ENCODE measurements at regions not wholly inside any gene's neighbourhood (a gene's known extent, or its start where the extent isn't known, plus 50 kb on each side); places are given as distances from the start of the nearest gene placed in this dataset.

- H3K27me3 ChIP-seq (replicated peaks; ENCODE audit: control insufficient read depth, insufficient read depth, low read length), result no peaks in the 10 kb centered on the region
- H3K36me3 ChIP-seq (ENCODE audit: control insufficient read depth, insufficient read depth, low read length), result no peaks in the 10 kb centered on the region
- TF ChIP-seq CTCF (IDR thresholded peaks at IDR 0.05; ENCODE audit: insufficient read depth, low read length, poor library complexity, severe bottlenecking), result no peak
- H3K4me3 ChIP-seq (replicated peaks; ENCODE audit: low read depth, low read length), result no peak overlapping the region
- DNase-seq (ENCODE audit: extremely low read depth, insufficient read length), result no peak
Measured at GRCh38 chr6:92587525-92587924, 831.8 kb downstream of the EPHA7 start.

GRCh38 chr6:92586236-92586977 is 833.0 kb downstream of the EPHA7 start:
- no peaks in the 10 kb centered on the region for H3K36me3 ChIP-seq (ENCODE audit: control insufficient read depth, insufficient read depth, low read length)
- DNase-seq (ENCODE audit: extremely low read depth, insufficient read length), result no peak
- H3K27me3 ChIP-seq (replicated peaks; ENCODE audit: control insufficient read depth, insufficient read depth, low read length), result no peaks in the 10 kb centered on the region
- no peak overlapping the region for H3K4me3 ChIP-seq (replicated peaks; ENCODE audit: low read depth, low read length)
- no peak for TF ChIP-seq CTCF (IDR thresholded peaks at IDR 0.05; ENCODE audit: insufficient read depth, low read length, poor library complexity, severe bottlenecking)

- Histone ChIP-seq H3K27me3 (replicated peaks; ENCODE audit: control insufficient read depth, insufficient read depth, low read length) (no peaks in the 10 kb centered on the region), H3K4me3 (replicated peaks; ENCODE audit: low read depth, low read length) (no peak overlapping the region), H3K36me3 (ENCODE audit: control insufficient read depth, insufficient read depth, low read length) (no peaks in the 10 kb centered on the region)
- TF ChIP-seq CTCF (IDR thresholded peaks at IDR 0.05; ENCODE audit: insufficient read depth, low read length, poor library complexity, severe bottlenecking), result no peak
- no peak for DNase-seq (ENCODE audit: extremely low read depth, insufficient read length)
Measured at GRCh38 chr6:92582211-92582610, 837.1 kb downstream of the EPHA7 start.

- DNase-seq (ENCODE audit: extremely low read depth, insufficient read length), result no peak
- no peak for TF ChIP-seq CTCF (IDR thresholded peaks at IDR 0.05; ENCODE audit: insufficient read depth, low read length, poor library complexity, severe bottlenecking)
Measured at GRCh38 chr6:92577077-92577719, 842.2 kb downstream of the EPHA7 start.

GRCh38 chr6:92568541-92568940 is 850.8 kb downstream of the EPHA7 start:
- TF ChIP-seq CTCF (IDR thresholded peaks at IDR 0.05; ENCODE audit: insufficient read depth, low read length, poor library complexity, severe bottlenecking), result no peak
- Histone ChIP-seq H3K4me3 (replicated peaks; ENCODE audit: low read depth, low read length) (no peak overlapping the region), H3K36me3 (ENCODE audit: control insufficient read depth, insufficient read depth, low read length) (no peaks in the 10 kb centered on the region), H3K27me3 (replicated peaks; ENCODE audit: control insufficient read depth, insufficient read depth, low read length) (no peaks in the 10 kb centered on the region)
- DNase-seq (ENCODE audit: extremely low read depth, insufficient read length), result no peak

More at GRCh38 chr6:92577077-92577719, 842.2 kb downstream of the EPHA7 start:
- no peak overlapping the region for H3K4me3 ChIP-seq (replicated peaks; ENCODE audit: low read depth, low read length)
- H3K36me3 ChIP-seq (ENCODE audit: control insufficient read depth, insufficient read depth, low read length), result no peaks in the 10 kb centered on the region
- H3K27me3 ChIP-seq (replicated peaks; ENCODE audit: control insufficient read depth, insufficient read depth, low read length), result no peaks in the 10 kb centered on the region
